ENCODE measurements at regions not wholly inside any gene's neighbourhood (a gene's known extent, or its start where the extent isn't known, plus 50 kb on each side); places are given as distances from the start of the nearest gene placed in this dataset.

DNA sequence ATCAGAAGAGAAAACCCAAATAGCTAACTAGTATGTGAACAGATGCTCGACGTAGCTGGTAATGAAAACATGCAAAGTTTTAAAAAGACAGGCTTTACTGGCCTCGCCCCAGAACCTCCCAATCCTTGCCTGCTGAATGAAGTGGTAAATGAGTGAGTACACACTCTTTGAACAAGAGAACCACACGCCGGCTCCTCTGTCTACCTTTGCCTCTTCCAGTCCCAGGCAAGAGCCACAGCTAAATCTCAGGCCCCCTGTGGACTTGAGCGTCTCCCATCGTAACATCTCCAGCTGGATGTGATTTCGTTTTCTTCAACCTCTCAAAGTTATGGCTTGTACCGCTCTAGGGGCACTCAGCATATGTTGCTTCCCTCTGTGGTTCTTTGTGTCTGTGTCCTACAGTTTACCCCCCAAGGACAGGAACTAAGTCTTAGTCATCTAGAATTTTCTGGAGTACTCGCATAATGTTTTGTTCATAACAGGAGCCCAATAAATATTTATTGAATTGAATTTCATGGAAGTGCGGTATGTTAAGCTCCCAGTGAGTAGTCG, 153.2 kb upstream of the TAB2 start:
- TF ChIP-seq, protein P1, sequence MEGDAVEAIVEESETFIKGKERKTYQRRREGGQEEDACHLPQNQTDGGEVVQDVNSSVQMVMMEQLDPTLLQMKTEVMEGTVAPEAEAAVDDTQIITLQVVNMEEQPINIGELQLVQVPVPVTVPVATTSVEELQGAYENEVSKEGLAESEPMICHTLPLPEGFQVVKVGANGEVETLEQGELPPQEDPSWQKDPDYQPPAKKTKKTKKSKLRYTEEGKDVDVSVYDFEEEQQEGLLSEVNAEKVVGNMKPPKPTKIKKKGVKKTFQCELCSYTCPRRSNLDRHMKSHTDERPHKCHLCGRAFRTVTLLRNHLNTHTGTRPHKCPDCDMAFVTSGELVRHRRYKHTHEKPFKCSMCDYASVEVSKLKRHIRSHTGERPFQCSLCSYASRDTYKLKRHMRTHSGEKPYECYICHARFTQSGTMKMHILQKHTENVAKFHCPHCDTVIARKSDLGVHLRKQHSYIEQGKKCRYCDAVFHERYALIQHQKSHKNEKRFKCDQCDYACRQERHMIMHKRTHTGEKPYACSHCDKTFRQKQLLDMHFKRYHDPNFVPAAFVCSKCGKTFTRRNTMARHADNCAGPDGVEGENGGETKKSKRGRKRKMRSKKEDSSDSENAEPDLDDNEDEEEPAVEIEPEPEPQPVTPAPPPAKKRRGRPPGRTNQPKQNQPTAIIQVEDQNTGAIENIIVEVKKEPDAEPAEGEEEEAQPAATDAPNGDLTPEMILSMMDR (IDR thresholded peaks at IDR 0.05; ENCODE audit: control extremely low read depth in 1 of 3, insufficient read depth in 1 of 3, low read depth in 1 of 3, low read length in 3 of 3): no peak
- TF ChIP-seq EGR1 (IDR thresholded peaks at IDR 0.05; ENCODE audit: borderline replicate concordance, low read depth, low read length) (no peak), RAD21 (IDR thresholded peaks at IDR 0.05 in 1 of 2, conservative IDR thresholded peaks at IDR 0.05 in 1 of 2; ENCODE audit: low read depth in 2 of 2, low read length in 2 of 2) (no peak), PHF8 (conservative IDR thresholded peaks at IDR 0.05; ENCODE audit: low read depth, low read length) (no peak), POLR2A (IDR thresholded peaks at IDR 0.05; ENCODE audit: control extremely low read depth in 1 of 2, low read depth in 2 of 2, low read length in 2 of 2) (no peak), POLR2AphosphoS5 (IDR thresholded peaks at IDR 0.05; ENCODE audit: low read depth, low read length) (no peak)
- TF ChIP-seq, protein P2, sequence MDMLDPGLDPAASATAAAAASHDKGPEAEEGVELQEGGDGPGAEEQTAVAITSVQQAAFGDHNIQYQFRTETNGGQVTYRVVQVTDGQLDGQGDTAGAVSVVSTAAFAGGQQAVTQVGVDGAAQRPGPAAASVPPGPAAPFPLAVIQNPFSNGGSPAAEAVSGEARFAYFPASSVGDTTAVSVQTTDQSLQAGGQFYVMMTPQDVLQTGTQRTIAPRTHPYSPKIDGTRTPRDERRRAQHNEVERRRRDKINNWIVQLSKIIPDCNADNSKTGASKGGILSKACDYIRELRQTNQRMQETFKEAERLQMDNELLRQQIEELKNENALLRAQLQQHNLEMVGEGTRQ (IDR thresholded peaks at IDR 0.05; ENCODE audit: low read length): no peak
- TF ChIP-seq, protein P3, sequence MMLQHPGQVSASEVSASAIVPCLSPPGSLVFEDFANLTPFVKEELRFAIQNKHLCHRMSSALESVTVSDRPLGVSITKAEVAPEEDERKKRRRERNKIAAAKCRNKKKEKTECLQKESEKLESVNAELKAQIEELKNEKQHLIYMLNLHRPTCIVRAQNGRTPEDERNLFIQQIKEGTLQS (IDR thresholded peaks at IDR 0.05; ENCODE audit: insufficient read depth, low read depth, low read length): no peak

Data from H1 (cell line).